ENCODE measurements at regions not wholly inside any gene's neighbourhood (a gene's known extent, or its start where the extent isn't known, plus 50 kb on each side); places are given as distances from the start of the nearest gene placed in this dataset.

GRCh38 chr13:40148101-40148500 is 492.6 kb downstream of the COG6 start:
- TF ChIP-seq POLR2A (IDR thresholded peaks at IDR 0.05) (no peak), CTCF (IDR thresholded peaks at IDR 0.05) (no peak)
